K562 (cell line): ENCODE measurements at regions not wholly inside any gene's neighbourhood (a gene's known extent, or its start where the extent isn't known, plus 50 kb on each side); places are given as distances from the start of the nearest gene placed in this dataset.
"Not testable (repeated sequence)": the region's sequence is repeated elsewhere in the genome, so short reads cannot be mapped to it uniquely, and the experiment has no call there.

ENCODE experiments used
- ATAC-seq: fragments of 200-7000 bp; cut with Tn5 transposase; 3 replicates; pipeline ENCODE4 v1.9.1; 2020; ENCODE audit warnings: moderate library complexity
- BruUV-seq: library from RNA; stranded (reverse); fragments of 400-500 nt; replicated peaks from 2 replicates; lab custom pipeline; 2021; lab: Mats Ljungman, UMichigan
- CTCF ChIA-PET: fragments of 300-600 bp; formaldehyde crosslinking; extraction: SDS; loops from one replicate; lab custom pipeline; 2021; ENCODE audit warnings: low intra/inter-chr PET ratio; lab: Yijun Ruan, JAX
- POLR2A ChIA-PET: fragments of 300-600, 350-650 bp; sonication (Branson Sonifier 250); formaldehyde crosslinking; extraction: SDS; loops from one replicate; lab custom pipeline; 2021; ENCODE audit warnings: antibody characterized with exemption, inconsistent platforms; lab: Yijun Ruan, JAX
- DNase-seq, 4 experiments: peaks; one replicate each; pipeline versions ENCODE4 v3.0.0 to v3.0.0-alpha.2; 2011 to 2018; ENCODE audit warnings: low spot score in 3 of 4, mixed read lengths in 3 of 4; ENCODE audit errors: extremely low read depth in 1 of 4
- FAIRE-seq: peaks from 2 replicates; lab custom pipeline; 2011; peaks lifted over from hg19 to GRCh38; lab: Jason Lieb, UNC
- H2AFZ ChIP-seq: 2 replicates; pipeline ENCODE4 v1.6.0; 2011; ENCODE audit warnings: low read depth, low read length, control low read depth, inconsistent platforms
- H3K27ac ChIP-seq: fragments of 200-600 bp; 3 replicates; pipeline ENCODE4 v1.8.0; 2011; ENCODE audit warnings: low read depth, mild to moderate bottlenecking, control low read depth, inconsistent platforms, low read length, moderate library complexity, mixed read lengths; ENCODE audit errors: extremely low read depth
- H3K27me3 ChIP-seq, 2 experiments: fragments of 300-600 bp in 1 of 2; 2 replicates in 1 of 2; 3 replicates in 1 of 2; pipeline versions ENCODE4 v1.6.0 to v1.8.0; 2011; ENCODE audit warnings: inconsistent platforms in 2 of 2, low read length in 2 of 2, mild to moderate bottlenecking in 1 of 2, mixed read lengths in 1 of 2, moderate library complexity in 1 of 2; ENCODE audit not compliant: control insufficient read depth in 2 of 2, insufficient read depth in 2 of 2
- H3K36me3 ChIP-seq: fragments of 300-600 bp; 3 replicates; pipeline ENCODE4 v1.8.0; 2011; ENCODE audit warnings: mild to moderate bottlenecking, low read length, inconsistent platforms; ENCODE audit not compliant: control insufficient read depth, insufficient read depth
- H3K4me1 ChIP-seq, 2 experiments: fragments of 200-600 bp in 1 of 2; replicated peaks in 1 of 2; 2 replicates in 1 of 2; 3 replicates in 1 of 2; pipeline versions ENCODE4 v1.5.1 to v1.8.0; 2011; ENCODE audit warnings: inconsistent platforms in 2 of 2, low read length in 2 of 2, mild to moderate bottlenecking in 1 of 2, mixed read lengths in 1 of 2, moderate library complexity in 1 of 2; ENCODE audit not compliant: control insufficient read depth in 2 of 2, insufficient read depth in 2 of 2
- H3K4me2 ChIP-seq: 2 replicates; pipeline ENCODE4 v1.6.1; 2011; ENCODE audit warnings: low read length, control low read depth, inconsistent platforms, mixed read lengths; ENCODE audit not compliant: insufficient read depth
- H3K4me3 ChIP-seq: fragments of 200-600 bp; sonication (generic), shearing (Covaris generic); 2 replicates; pipeline ENCODE4 v1.5.1; 2016; ENCODE audit warnings: control low read depth, inconsistent platforms
- H3K79me2 ChIP-seq: fragments of 200-600 bp; 3 replicates; pipeline ENCODE4 v1.8.0; 2011; ENCODE audit warnings: low read length, inconsistent platforms; ENCODE audit not compliant: control insufficient read depth, insufficient read depth
- H3K9ac ChIP-seq, 2 experiments: 2 replicates each; pipeline versions ENCODE4 v1.6.0 to v1.6.1; 2011; ENCODE audit warnings: low read depth in 2 of 2, low read length in 2 of 2, control low read depth in 1 of 2, inconsistent platforms in 1 of 2, mild to moderate bottlenecking in 1 of 2, mixed read lengths in 1 of 2; ENCODE audit not compliant: insufficient read depth in 1 of 2
- H3K9me1 ChIP-seq: one replicate; pipeline ENCODE4 v1.6.0; 2011; ENCODE audit warnings: inconsistent platforms, mild to moderate bottlenecking, low read length, moderate library complexity; ENCODE audit not compliant: control insufficient read depth, insufficient read depth
- H3K9me3 ChIP-seq: replicated peaks from 2 replicates; pipeline ENCODE4 v1.5.1; 2011; ENCODE audit warnings: low read depth, low read length, inconsistent platforms; ENCODE audit not compliant: control insufficient read depth, insufficient read depth
- H4K20me1 ChIP-seq: replicated peaks from 2 replicates; pipeline ENCODE4 v1.6.1; 2011; ENCODE audit warnings: low read length, inconsistent platforms, mixed read lengths; ENCODE audit not compliant: control insufficient read depth, insufficient read depth
- CBFA2T3 ChIP-seq: fragments of 450-650 bp; IDR thresholded peaks from 2 replicates; pipeline ENCODE4 v1.6.1; 2017
- HIVEP1 ChIP-seq: fragments of 250-450 bp; sonication (Bioruptor Pico); IDR thresholded peaks from 2 replicates; pipeline ENCODE4 v1.4.0; 2020; ENCODE audit warnings: mild to moderate bottlenecking
- HMG20A ChIP-seq: fragments of 450-650 bp; formaldehyde crosslinking; conservative IDR thresholded peaks from 2 replicates; pipeline ENCODE4 v1.4.0; 2020; ENCODE audit warnings: mild to moderate bottlenecking, mixed read lengths
- WGBS: fragments of 100-300 bp; shearing (Covaris generic); methylation state at CpG from one replicate; pipeline ENCODE4 v1.1.6; 2016; ENCODE audit warnings: low coverage, mixed read lengths; ENCODE audit not compliant: insufficient coverage; ENCODE audit errors: missing lambda C conversion rate; 5-methylcytosine and 5-hydroxymethylcytosine counted together
- in situ Hi-C: fragments of 300-500 bp; cut with MboI; formaldehyde crosslinking; loops from 4 replicates; pipeline ENCODE4 v1.15.0; 2018; ENCODE audit warnings: inconsistent platforms, mixed read lengths
- intact Hi-C: fragments of 100-400 bp; cut with micrococcal nuclease; formaldehyde crosslinking; loops from 2 replicates; pipeline ENCODE4 v1.14.2; 2022
- TF ChIP-seq, protein P1 (sequence below), 2 experiments: IDR thresholded peaks; 2 replicates each; pipeline ENCODE4 v1.6.1; 2011; ENCODE audit warnings: borderline replicate concordance in 1 of 2, control low read depth in 1 of 2, low read depth in 1 of 2, low read length in 1 of 2, mild to moderate bottlenecking in 1 of 2, mixed read lengths in 1 of 2, moderate library complexity in 1 of 2; ENCODE audit not compliant: insufficient read depth in 1 of 2, insufficient read length in 1 of 2, poor library complexity in 1 of 2, severe bottlenecking in 1 of 2; ENCODE audit errors: extremely low read depth in 1 of 2
- TF ChIP-seq, protein P2 (sequence below): fragments of 250-450 bp; sonication (Bioruptor Pico); IDR thresholded peaks from 2 replicates; pipeline ENCODE4 v1.8.0; 2022; ENCODE audit warnings: inconsistent platforms

DNA sequence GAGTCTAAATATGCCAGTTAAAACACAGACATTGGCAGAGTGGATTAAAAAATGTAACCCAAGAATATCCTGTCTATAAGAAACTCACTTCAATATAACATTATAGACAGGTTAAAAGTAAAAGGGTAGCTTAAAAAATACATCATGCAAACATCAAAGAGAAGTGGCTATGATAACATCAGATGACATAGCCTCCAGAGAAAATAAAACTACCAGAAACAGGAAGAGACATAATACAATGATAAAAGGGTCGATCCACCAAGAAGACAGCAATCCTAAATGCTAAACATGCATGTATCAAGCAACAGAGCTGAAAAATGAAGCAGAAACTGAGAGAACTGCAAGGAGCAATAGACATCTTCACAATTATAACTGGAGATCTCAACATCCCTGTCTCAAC lies 190.2 kb upstream of the NR5A2 start:
- 0% methylated on average over 1 of the region's 1 CpG for WGBS
- Histone ChIP-seq H3K9me1 (no peaks in the 10 kb centered on the region), H3K36me3 (no peaks in the 10 kb centered on the region), H3K4me3 (no peak overlapping the region), H3K27me3 (no peaks in the 10 kb centered on the region), H3K79me2 (no peaks in the 10 kb centered on the region), H3K9ac (no peak overlapping the region), H4K20me1 (no peaks in the 10 kb centered on the region), H3K9me3 (peaks cover 2% of the 10 kb centered on the region; the same call in 1 of the 2 replicates), H3K4me2 (no peak overlapping the region)
- no peak for FAIRE-seq
- intact Hi-C loops: no loop called here
- POLR2A ChIA-PET: no interaction called here
- no peak for ATAC-seq
- no peak for DNase-seq
- no TSS peak for BruUV-seq
- TF ChIP-seq, protein P1, sequence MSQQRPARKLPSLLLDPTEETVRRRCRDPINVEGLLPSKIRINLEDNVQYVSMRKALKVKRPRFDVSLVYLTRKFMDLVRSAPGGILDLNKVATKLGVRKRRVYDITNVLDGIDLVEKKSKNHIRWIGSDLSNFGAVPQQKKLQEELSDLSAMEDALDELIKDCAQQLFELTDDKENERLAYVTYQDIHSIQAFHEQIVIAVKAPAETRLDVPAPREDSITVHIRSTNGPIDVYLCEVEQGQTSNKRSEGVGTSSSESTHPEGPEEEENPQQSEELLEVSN (IDR thresholded peaks at IDR 0.05; ENCODE audit: borderline replicate concordance in 1 of 2, extremely low read depth in 1 of 2, insufficient read depth in 1 of 2, insufficient read length in 1 of 2, low read depth in 1 of 2, low read length in 1 of 2, poor library complexity in 1 of 2, severe bottlenecking in 1 of 2): no peak
- TF ChIP-seq HMG20A (CRISPR knock-in tag) (no peak), CBFA2T3 (no peak), HIVEP1 (no peak)
- TF ChIP-seq, protein P2, sequence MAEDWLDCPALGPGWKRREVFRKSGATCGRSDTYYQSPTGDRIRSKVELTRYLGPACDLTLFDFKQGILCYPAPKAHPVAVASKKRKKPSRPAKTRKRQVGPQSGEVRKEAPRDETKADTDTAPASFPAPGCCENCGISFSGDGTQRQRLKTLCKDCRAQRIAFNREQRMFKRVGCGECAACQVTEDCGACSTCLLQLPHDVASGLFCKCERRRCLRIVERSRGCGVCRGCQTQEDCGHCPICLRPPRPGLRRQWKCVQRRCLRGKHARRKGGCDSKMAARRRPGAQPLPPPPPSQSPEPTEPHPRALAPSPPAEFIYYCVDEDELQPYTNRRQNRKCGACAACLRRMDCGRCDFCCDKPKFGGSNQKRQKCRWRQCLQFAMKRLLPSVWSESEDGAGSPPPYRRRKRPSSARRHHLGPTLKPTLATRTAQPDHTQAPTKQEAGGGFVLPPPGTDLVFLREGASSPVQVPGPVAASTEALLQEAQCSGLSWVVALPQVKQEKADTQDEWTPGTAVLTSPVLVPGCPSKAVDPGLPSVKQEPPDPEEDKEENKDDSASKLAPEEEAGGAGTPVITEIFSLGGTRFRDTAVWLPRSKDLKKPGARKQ (CRISPR knock-in tag): no peak
- TF ChIP-seq, all 486 proteins: peak for 0
- no peak overlapping the region for H3K27ac ChIP-seq
- CTCF ChIA-PET: no interaction called here
- no peak overlapping the region for H2AFZ ChIP-seq
- in situ Hi-C loops: no loop called here
- H3K4me1 ChIP-seq: no peaks in the 10 kb centered on the region

DNA sequence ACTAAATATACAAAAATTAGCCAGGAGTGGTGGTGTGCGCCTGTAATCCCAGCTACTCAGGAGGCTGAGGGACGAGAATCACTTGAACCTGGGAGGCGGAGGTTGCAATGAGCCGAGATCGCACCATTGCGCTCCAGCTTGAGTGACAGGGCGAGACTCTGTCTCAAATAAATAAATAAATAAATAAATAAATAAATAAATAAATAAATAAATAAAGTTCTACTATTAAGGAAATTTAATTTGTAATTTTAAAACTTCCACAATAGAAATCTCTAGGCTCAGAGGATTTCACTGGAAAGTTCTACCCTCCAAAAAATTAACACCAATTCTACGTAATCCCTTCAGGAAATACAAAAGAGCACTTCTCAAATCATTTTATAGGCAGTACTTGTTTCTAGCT lies 187.9 kb upstream of the NR5A2 start:
- DNase-seq, ATAC-seq, CTCF ChIA-PET, H2AFZ ChIP-seq, in situ Hi-C loops, H3K27me3 ChIP-seq, H3K4me3 ChIP-seq, H3K9me3 ChIP-seq, H3K36me3 ChIP-seq, POLR2A ChIA-PET, H4K20me1 ChIP-seq, H3K4me1 ChIP-seq, H3K27ac ChIP-seq, H3K79me2 ChIP-seq, H3K9ac ChIP-seq, BruUV-seq, H3K4me2 ChIP-seq, FAIRE-seq, intact Hi-C loops, H3K9me1 ChIP-seq: not testable (repeated sequence)
- 42% methylated on average over 8 of the region's 8 CpGs for WGBS

DNA sequence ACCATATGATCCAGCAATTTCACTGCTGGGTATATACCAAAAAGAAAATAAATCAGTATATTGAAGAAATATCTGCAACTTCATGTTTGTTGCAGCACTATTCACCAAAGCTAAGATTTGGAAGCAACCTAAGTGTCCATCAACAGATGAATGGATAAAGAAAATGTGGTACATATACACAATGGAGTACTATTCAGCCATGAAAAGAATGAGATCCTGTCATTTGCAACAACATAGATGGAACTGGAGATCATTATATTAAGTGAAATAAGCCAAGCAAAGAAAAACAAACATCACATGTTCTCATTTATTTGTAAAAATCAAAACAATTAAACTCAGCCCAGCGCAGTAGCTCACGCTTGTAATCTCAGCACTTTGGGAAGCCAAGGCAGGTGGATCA lies 184.4 kb upstream of the NR5A2 start:
- H3K9me3 ChIP-seq, ATAC-seq, H4K20me1 ChIP-seq, H3K79me2 ChIP-seq, FAIRE-seq, H3K36me3 ChIP-seq, H3K9ac ChIP-seq, H3K27ac ChIP-seq, H2AFZ ChIP-seq, in situ Hi-C loops, H3K4me2 ChIP-seq, CTCF ChIA-PET, H3K9me1 ChIP-seq, DNase-seq, BruUV-seq, H3K4me1 ChIP-seq, intact Hi-C loops, H3K27me3 ChIP-seq, H3K4me3 ChIP-seq: not testable (repeated sequence)
- POLR2A ChIA-PET: interaction anchor here (0.6 kb wide), 1 partner anchor 64 kb away, joined by 3 read pairs; no protein-coding TSS in a partner anchor
- WGBS: 0% methylated on average over 2 of the region's 2 CpGs
